CD4-positive, alpha-beta T cell treated with Interleukin-4 for 4 hours (primary cell): ENCODE measurements at regions not wholly inside any gene's neighbourhood (a gene's known extent, or its start where the extent isn't known, plus 50 kb on each side); places are given as distances from the start of the nearest gene placed in this dataset.

Source experiments
- DNase-seq: peaks from one replicate; pipeline ENCODE4 v3.0.0-alpha.2; 2020

GRCh38 chr17:79365351-79365750, 245.5 kb downstream of the RBFOX3 start:
- DNase-seq, result no peak

- DNase-seq, result no peak
These were observed 246.3 kb downstream of the RBFOX3 start for GRCh38 chr17:79364315-79365094.

- no peak for DNase-seq
These were observed 247.1 kb downstream of the RBFOX3 start for GRCh38 chr17:79363552-79364275.

- no peak for DNase-seq
These were observed 248.0 kb downstream of the RBFOX3 start for GRCh38 chr17:79362772-79363305.

- DNase-seq, result no peak
These were observed 248.7 kb downstream of the RBFOX3 start for GRCh38 chr17:79361873-79362771.

DNA sequence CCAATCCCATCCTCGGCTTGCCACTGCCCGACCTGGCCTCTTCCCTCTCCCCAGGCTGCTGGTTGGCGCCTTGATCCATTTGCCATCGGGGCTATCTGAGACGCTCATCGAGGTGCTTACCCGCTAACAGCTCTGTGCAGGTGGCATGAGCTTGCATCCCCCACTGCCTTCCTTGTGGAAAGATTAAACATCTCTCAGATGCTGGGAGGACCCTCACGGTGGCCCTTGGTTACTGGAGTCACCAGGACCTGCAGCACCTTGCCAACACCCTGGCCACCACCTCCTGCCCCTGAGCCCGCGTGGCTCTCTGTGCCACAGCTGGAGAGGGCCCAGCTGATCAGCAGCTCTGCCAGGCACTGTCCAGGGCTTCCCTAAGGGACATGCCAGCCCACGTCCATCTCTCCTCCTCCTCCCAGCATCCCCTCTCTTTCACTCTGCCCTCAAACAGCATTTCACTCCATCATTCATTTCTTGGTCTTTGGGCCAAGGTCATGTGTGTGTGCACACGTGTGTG, 249.6 kb downstream of the RBFOX3 start:
- DNase-seq, result no peak

DNA sequence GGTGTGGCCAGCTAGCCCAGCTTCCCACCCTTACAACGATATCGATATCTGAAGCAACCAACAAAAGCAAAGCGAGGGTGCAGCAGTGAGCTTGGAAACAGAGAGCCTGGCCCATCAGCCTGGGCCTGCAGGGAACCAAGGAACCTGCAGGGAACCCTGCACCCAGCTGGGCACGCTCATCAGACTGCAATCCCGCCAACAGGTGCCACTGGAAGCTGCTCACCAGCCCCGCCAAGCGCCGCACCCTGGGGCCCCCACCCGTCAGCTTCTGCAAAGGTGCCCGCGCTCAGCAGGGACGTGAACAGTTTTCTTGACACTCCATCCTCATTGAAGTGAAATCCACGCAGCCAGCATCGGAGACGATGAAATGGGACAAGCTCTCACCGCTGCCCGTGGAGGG, 250.7 kb downstream of the RBFOX3 start:
- no peak for DNase-seq

DNA sequence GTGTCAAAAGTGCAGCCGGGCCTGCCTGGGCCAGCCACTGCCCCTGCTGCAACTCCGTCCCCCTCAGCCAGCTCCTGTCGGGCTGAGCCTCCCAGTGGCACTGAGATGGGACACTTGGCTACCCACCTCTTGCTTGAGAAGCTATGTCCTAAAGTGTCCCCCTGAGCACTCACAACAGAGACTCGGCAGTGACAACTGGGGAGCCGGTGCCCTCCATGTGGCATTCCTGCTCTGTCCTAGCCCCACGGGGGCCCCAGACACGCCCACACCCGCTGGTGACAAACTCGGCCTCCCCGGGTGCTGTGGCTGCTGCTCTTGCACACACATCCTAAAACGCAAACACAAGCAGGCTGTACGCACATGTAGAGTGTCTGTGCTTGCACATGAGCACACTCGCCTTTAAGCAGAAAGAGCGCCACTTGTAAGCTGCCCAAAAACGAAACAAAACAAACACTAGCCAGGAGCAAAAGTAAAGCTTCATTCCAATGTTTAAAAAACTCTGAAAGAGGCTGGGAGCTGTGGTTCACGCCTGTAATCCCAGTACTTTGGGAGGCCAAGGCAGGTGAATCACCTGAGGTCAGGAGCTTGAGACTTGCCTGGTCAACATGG, 253.9 kb downstream of the RBFOX3 start:
- no peak for DNase-seq

GRCh38 chr17:79355165-79355564, 255.7 kb downstream of the RBFOX3 start:
- no peak for DNase-seq

- no peak for DNase-seq
These were observed 256.6 kb downstream of the RBFOX3 start for GRCh38 chr17:79354173-79354820.

DNA sequence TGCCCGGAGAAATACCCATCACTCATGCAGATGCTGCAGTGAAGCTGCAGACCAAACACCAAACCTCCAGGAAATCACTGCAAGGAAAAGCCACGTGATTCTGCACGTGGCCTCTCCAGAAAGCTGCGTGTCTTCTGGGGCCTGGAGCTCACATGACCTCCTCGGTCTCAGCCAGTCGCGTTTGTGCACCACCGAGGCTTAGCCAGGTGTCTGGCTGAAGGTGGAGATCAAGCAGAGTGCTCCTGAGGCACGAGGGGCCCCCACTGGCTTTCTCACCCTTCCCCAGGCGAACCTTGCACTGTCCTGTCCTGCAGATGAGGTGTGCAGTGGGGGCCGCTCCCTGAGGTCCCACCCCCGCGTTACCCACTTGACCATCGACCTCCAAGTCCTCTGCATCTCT, 257.3 kb downstream of the RBFOX3 start:
- DNase-seq, result no peak

DNA sequence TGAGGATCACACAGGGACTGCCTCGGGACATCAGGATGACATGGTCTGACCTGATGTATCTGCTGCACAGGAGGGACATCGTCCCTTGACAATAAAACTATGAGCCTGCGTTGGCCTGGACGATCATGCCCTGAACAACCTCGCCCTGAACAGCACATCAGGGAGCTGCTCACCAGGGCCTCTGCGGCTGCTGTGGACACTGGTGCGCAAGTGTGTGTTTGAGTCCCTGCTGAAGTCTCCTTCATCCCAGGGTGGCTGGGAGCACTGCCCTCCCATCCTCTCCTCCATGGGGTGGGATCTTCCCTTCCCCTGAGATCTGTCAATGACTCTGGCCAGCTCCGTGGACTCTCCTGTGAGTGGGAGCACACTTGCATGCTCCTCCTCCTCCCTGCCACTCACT, 257.8 kb downstream of the RBFOX3 start:
- no peak for DNase-seq

- no peak for DNase-seq
These were observed 260.3 kb downstream of the RBFOX3 start for GRCh38 chr17:79350533-79350932.

- no peak for DNase-seq
These were observed 261.1 kb downstream of the RBFOX3 start for GRCh38 chr17:79349506-79350400.

- DNase-seq, result no peak
These were observed 267.8 kb downstream of the ENGASE start for GRCh38 chr17:79342376-79342775.

DNA sequence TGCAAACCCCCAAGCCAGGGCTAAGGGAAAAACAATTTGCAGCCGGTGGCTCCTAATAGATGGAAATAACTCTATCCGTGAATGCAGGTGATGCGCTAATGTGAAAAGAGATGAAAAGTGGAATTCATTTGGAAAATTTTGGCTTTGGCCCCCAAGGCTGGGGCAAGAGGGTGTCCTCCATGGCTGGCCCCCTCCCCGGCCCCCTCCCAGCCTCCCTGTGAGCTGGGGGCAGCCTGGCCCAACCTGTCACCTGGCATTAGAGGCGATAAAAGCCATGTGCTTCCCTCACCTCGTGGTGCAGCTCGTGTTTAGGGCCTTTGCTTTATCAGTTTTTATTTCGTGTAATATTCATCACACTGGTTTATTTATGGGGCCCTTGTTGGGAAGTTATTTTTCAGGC, 267.2 kb downstream of the ENGASE start:
- DNase-seq, result no peak

DNA sequence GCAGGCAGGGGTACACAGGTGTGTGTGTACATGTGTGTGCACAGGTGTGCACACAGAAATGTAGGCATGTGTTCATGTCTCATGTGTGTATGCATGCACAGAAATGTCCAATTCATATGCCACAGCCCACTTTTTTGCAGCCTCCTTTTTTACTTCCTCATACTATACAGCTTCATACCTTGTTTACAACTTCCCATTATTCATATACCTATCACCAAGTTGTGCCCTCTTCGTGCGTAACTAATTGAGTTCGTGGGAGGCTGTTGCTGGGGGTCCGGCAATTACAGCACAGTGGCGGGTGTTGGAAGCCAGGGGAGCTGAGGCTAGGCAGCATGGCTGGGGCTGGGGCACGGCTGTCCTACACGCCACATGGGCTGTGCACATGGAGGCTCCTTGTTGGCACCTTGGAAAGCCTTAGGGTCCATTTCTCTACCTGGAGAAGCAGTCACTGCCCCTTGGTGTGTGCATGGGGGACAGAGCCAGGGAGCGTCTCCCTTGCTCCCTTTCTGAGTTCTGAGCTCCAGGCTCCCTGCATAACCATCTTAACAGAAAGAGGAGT, 266.7 kb downstream of the ENGASE start:
- DNase-seq, result no peak

GRCh38 chr17:79340333-79341221, 266.0 kb downstream of the ENGASE start:
- DNase-seq, result no peak

DNA sequence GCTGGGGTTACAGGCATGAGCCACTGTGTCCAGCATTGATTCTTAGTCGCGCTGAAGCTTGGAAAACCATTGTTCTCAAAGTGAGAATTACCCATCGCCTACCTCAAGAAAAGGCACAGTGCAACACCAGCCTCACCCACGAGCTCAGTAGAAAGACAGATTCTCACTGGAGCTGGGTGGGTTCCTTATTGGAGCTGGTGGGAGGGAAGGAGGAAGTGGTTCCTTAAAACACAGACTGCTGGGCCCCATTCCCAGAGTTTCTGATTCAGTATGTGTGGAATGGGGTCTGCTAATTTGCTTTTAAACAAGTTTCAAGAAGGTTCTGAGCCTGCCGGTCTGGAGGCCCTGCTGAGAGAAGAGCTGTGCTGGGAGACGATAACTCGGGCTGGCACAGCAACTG, 264.7 kb downstream of the ENGASE start:
- no peak for DNase-seq
